NCI-H510A (cell line): ENCODE measurements at regions not wholly inside any gene's neighbourhood (a gene's known extent, or its start where the extent isn't known, plus 50 kb on each side); places are given as distances from the start of the nearest gene placed in this dataset.

Source experiments
- DNase-seq: peaks from one replicate; lab custom pipeline; 2025; lab: John Stamatoyannopoulos, UW

DNA sequence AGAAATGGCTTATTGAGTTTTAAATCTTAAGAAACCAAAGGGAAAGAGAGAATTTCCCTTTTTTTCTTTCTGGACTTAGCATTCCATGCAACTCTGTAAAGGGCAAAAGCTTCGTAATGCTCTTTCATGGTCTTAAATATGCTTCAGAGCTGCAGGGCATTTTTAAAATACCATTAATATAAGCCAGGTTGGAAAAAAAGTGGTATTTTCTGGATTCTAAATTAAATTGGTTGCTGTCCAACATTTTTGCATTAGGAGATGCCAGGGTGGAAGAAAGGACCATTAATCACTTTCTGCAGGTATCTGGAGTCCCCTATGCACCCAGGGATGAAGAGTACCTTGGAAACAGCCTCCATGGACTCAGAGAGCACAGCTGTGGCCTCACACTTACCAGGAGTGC is 215.1 kb upstream of the DAPK1 start:
- DNase-seq, result no peak

DNA sequence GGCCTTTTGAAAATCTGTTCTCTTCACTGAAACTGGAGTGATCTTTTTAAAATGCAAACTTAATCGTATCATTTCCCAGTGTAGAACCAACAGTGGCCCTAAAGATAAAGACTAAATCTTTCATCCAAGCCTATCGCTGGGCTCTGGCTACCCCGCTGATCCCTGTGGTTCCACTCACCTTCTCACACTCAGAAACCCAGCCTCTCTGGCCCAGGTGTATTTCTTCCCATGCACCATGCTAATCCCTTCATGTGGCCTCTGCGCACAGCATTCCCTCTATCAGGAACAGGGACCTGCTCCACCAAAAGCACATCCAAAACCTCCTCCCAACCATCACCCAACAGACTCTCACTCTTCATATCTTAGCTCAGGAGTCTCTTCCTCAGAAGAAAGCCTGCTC is 214.1 kb upstream of the DAPK1 start:
- no peak for DNase-seq

DNA sequence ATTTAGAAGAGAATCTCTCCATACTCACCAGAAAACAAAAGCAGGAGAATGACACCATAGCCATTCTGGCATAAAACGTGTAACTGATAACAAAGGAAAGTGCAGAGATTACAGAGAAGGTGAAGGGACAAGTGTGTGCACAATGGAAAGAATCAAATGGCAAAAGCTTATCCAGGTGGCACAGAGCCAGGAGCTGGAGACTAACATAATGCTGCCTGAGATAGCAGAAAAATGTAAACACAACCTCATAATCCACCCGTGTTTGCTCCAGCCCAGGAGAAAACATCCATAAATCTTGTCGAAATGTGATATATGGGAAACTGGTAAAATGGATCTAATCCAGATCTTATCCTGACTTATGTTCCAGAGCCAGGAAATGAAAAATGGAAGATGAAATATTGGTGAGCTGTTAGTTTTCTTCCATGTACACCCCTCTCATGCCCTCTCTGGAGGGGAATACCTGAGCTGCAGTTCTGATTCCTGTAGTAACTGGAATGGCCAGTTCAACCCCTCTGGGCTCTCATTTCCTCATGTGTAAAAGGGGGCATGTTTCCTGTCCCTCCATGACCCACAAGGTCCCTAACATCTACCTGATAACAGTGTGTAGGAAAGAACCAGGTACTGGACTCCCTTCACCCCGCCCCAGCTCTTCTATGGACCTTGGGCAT is 212.3 kb upstream of the DAPK1 start:
- no peak for DNase-seq

DNA sequence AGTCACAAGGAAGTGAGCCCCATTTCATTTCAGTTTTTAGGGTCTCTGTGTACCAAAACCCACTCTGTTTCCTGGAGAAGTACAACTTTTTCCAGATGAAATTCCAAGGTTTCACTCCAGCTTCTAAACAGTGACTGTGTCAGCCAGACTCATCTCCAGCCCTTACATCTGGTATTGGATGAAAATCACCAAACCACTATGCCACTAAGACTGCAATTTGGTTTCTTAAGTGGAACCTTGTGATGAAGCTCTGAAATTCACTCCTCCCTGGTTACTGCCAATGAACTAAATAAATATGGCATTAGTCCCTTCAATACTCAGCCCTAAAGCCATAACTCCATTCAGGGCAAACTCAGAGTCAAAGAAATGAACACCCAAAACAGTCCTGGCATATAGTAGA is 211.2 kb upstream of the DAPK1 start:
- no peak for DNase-seq

DNA sequence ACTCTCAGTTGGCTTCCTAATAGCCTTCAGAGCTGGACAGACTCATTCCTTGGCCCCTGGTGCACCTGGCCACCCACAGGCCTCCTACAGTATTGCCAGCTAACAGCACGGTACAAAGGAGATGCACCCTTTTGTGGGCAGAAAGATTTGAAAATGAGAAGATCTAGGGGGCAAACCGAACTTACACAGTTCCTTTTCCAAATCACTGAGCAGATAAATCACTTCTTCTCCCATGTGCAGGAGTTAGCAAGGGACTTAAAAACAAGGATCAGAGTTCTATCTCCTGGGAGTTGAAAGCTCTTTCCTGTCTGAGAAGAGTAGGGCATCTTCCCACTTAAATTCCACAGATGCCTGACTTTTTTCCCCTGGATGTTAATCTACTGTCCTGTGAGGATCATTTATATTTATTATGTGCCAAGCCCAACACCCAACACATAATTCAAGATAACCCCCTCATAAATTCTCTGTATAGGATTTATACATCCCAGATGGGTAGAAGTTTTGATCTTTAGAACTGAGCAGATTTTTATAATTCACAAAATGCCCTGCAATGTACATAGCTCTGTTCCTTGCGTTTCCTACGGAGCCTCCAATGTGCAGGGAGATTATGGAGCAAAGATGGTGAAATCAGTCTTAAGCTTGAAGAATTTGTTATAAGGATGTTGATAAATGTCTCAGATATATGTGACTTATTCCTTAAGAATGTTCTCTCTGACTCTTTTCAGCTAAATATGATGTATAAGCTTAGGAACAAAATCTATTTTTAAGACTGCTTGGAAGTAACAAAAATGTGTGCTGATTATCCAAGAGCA is 207.2 kb upstream of the DAPK1 start:
- DNase-seq, result no peak

- no peak for DNase-seq
Measured at GRCh38 chr9:87292449-87293191, 205.0 kb upstream of the DAPK1 start.

DNA sequence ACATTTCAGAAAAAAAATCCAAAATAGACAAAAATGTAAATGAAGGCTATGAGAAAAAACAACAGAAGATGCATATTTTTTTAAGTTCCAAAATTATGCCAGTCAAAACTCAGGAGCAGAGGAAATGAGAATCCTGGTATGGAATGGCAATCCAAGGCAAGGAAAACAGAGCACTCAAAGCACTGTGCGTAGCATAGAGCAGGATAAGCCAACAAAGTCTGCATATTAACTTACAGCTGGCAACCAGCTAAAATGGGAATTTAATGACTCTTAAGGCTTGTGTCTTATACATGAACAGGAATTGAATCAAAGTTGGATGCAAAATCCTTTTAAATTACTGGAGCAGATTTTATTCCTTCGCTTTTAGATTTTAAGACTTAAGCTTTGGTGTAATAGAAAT is 203.5 kb upstream of the DAPK1 start:
- DNase-seq, result no peak

- DNase-seq, result no peak
Measured at GRCh38 chr9:87300915-87301314, 196.8 kb upstream of the DAPK1 start.

DNA sequence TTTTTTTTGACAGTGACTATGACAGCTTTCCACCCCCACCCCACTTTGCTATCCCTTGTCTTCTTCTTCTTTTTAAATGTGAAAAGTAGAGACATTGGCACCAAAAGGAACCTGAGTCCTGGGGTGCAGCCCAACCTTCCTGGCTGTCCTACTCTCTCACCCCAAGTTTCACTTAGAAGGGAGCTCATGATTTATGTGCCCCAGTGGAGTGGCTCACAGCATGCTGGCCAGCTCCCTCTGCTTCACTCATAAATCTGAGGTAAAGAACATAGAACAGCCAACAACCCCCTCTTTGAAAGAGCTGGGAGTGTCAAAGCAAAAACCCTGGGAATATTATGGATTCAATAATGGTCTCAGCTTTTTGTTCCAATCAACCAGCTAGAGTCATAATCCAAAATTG is 196.3 kb upstream of the DAPK1 start:
- no peak for DNase-seq

DNA sequence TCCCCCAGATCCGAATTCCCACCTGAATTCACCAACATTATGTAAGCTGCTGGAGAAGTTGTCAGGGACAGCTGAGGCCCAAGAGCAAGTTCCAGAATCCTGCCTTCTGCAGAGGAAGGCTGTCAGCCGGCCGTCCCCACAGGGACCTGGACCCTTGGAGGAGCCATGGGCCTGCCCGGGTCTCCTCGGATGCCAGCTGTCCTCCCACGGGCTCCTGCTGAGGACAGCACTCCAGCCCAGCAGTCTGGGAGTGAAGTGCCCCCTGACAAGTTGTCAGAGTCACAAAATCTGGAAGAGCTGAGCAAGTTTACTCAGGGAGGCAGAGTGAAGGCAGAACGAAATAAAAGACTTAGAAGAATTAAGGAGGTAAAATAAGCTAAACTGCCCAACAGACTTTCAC is 192.5 kb upstream of the DAPK1 start:
- no peak for DNase-seq

DNA sequence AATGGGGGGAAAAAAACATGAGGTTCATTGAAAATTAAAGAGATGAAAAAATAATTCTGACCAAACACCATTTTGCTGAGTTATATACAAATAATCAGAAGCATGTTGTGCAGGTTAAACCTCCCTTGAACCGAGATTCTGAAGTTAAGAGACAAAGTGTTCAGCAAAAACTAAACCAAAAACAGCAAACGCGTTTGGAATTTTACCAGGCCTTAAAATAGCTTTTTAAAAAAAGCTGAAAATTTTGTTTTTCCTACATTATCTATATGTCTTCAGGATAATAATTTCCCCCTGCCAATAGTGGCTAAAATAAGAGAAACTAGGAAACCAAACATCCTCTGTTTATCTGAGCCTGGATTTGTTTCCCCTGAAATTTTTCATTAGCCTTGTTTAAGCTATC is 191.7 kb upstream of the DAPK1 start:
- no peak for DNase-seq

DNA sequence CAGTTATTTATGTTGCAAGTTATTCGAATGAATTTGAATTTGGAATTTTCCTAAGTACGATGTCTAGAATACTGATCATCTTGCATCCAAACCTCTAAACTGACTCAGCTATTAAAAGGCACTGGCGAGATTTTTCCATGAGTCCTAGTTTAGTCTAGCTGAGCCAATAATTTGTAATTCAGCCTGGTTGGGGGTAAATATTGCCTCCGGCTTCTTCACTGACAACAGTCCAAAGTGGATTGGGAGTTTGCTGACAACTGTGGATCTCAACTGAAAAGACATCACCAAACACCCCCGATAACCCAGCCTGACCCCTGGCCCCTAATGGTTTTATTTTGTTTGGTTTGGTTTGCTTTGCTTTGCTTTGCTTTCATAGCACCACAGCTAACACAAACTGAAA is 189.8 kb upstream of the DAPK1 start:
- no peak for DNase-seq

- DNase-seq, result no peak
Measured at GRCh38 chr9:87309236-87309635, 188.4 kb upstream of the DAPK1 start.

GRCh38 chr9:87310827-87311523 is 186.7 kb upstream of the DAPK1 start:
- DNase-seq, result no peak

DNA sequence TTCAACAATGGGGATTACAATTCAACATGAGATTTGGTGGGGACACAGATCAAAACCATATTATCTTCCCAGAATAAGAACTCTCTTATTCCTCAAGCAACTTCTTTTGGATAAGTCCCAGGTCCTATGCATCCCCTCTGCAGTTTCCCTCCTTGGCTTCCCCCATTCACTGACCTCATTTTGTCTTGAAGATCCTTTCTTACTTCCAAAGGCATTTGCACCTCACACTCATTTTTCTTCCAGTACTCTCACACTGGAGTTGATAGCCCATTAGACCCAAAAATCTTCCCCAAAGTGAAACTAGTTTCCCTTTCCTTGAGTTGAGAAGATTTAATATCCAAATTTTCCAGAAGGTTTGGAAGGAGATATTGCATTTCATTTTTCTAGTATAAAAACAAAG is 178.0 kb upstream of the DAPK1 start:
- DNase-seq, result no peak

DNA sequence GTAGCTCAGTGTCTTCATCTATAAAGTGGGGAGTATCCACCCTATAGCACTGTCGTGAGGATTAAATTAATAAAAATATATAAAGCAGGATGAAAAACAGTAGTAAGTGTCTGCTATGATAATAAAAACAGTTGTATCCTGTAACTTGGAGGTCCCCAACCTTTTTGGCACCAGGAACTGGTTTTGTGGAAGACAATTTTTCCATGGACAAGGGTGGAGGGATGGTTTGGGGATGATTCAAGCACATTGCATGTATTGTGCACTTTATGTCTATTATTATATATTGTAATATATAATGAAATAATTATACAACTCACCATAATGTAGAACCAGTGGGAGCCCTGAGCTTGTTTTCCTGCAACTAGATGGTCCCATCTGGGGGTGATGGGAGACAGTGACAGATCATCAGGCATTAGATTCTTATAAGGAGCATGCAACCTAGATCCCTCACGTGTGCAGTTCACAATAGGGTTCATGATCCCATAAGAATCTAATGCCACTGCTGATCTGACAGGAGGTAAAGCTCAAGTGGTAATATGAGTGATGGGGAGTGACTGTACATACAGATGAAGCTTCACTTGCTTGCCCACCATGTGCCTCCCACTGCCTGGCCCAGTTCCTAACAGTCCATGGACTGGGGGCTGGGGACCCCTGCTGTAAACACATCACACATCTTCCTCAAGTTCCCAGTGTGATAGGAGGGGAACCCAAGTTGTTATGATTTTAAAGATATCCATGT is 177.4 kb upstream of the DAPK1 start:
- no peak for DNase-seq

DNA sequence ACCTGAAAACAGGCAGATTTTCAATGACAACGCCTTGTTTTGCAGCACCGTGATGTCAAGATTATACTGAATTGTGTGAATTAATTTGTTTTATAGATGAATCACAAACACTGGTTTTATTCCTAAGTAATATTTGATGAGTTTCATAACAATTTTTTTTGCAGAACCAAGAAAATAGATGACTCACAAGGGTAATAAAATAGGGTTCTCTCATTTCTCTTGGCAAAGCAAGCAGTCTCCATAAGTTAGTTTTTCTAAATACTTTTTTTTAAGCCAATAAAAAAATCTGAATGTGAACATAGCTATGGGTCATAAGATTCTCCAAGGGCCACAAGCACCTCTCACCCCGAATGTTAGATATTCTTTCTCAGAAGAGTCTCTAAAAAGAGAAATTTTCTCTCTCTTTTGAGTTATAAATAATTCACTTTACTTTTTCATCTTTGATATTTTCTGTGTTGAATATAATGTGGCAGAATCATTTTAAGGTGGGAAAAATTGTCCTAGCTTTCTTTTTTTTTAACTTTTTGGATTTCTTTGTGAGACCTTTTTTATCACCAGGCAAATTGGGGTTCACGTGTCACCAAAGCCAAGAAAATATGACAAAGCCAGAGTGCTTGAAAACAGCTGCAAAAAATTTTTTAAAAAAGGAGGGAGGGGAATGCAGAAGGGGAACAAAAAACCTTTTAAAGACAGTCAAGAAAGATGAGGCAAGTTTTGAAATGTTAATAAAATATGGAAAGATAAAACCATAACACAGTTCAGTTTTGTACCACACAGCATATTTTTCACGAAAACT is 174.6 kb upstream of the DAPK1 start:
- DNase-seq, result no peak

DNA sequence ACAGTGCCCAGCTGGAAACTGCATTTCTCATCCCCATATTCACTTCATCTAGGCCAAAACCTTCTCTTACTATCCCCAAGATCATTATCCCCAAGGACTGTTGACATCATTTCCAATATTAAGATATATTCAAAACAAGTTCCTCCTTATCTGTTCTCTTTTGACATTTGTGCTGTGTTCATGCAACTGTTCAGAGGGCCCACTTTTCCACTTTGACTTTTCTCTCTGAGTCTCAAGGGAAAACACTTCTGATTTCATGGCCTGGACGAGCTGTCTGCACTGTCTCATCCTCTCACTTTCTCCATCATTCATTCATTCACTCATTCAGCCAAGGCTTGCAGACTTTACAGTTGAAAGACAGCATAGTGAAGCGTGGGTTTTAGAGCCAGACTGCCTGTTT is 173.7 kb upstream of the DAPK1 start:
- no peak for DNase-seq

DNA sequence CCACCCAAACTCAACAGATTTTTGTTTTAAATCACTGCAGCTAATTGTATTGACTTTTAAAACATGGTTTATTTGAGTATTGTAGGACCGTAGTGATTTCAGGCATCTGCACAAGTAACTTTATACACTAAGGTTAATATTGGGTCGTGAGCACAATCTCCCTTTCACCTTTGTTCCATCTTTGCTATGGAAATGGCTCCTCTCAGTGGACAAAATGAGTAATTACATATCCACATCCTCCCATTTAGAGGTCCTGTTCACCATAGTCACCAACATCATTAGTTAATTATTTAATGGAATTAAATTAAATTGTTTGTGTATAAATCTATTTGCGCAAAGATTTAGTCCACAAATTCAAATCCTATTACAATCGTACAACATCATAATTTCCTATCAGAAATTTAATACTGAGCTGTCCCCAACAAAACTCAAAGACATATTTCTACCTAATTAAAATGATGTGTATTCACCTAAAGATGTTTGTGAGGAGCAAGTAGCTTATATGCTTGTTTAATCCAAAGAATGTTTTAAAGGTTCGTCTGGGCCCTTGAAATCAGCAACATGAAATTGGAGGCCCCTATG is 173.0 kb upstream of the DAPK1 start:
- DNase-seq, result no peak

DNA sequence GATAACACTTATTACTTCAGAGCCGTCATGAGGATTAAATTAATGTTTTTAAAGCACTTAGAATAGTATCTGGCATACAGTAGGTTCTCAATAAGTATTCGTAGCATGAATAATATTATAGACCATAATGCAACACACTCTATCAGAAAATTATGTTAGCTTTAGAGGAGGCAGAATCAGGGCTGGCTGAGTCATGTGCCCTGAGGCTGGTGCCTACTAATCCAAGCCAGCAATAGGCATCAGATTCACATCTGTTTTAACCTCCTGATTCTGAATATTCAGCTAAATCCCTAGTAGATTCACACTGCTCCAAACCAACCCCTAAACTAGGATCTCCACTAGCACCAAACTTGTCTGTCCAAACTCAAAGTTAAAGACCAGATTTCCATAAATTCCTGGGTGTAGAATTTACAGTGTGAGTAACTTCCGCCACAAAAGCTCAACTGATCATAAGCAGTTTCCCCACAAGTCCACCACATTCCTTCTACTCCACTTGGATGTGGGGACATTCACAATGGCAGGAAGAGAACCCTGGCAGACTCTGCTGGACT is 170.0 kb upstream of the DAPK1 start:
- no peak for DNase-seq
